ENCODE measurements at regions not wholly inside any gene's neighbourhood (a gene's known extent, or its start where the extent isn't known, plus 50 kb on each side); places are given as distances from the start of the nearest gene placed in this dataset.

GRCh38 chr12:126385785-126386184 lies 1320.5 kb downstream of the AACS start:
- H2BK12ac ChIP-seq (ENCODE audit: low read depth, low read length): peak overlapping the region; percentile 89
- H3K4ac ChIP-seq (replicated peaks; ENCODE audit: insufficient read length, low read depth, low read length): no peak overlapping the region
- no peak for FAIRE-seq
- H2BK120ac ChIP-seq (replicated peaks; ENCODE audit: low read depth, low read length): no peak overlapping the region
- H3K79me2 ChIP-seq (ENCODE audit: control insufficient read depth in 1 of 2, insufficient read depth in 2 of 2, low read length in 2 of 2): no peaks in the 10 kb centered on the region
- 0 out of 2 replicates have a peak overlapping the region, but pooled peaks have one; percentile 7 for H3K18ac ChIP-seq (ENCODE audit: extremely low read depth, low read length)
- no peak overlapping the region for H3K23ac ChIP-seq (ENCODE audit: insufficient read length)
- no peak overlapping the region for H3K56ac ChIP-seq (replicated peaks; ENCODE audit: insufficient read length, low read depth, low read length)
- no peak overlapping the region for H2AK5ac ChIP-seq (ENCODE audit: low read depth, low read length)
- H4K91ac ChIP-seq (replicated peaks; ENCODE audit: insufficient read length, low read length): peak overlapping the region; percentile 83
- TF ChIP-seq, protein P1, sequence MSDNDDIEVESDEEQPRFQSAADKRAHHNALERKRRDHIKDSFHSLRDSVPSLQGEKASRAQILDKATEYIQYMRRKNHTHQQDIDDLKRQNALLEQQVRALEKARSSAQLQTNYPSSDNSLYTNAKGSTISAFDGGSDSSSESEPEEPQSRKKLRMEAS (IDR thresholded peaks at IDR 0.05): no peak
- TF ChIP-seq FOSL1 (IDR thresholded peaks at IDR 0.05; ENCODE audit: insufficient read depth, low read depth, low read length) (no peak), NANOG (IDR thresholded peaks at IDR 0.05; ENCODE audit: insufficient read depth, low read depth, low read length, poor library complexity, severe bottlenecking) (no peak), RFX5 (IDR thresholded peaks at IDR 0.05; ENCODE audit: borderline replicate concordance, low read depth, low read length) (no peak), POLR2AphosphoS5 (IDR thresholded peaks at IDR 0.05; ENCODE audit: low read depth, low read length) (no peak), EZH2 (IDR thresholded peaks at IDR 0.05; ENCODE audit: low read depth, low read length, severe bottlenecking) (no peak), SP2 (IDR thresholded peaks at IDR 0.05; ENCODE audit: low read length) (no peak), TBP (IDR thresholded peaks at IDR 0.05; ENCODE audit: low read depth, low read length) (no peak)
- no peak overlapping the region for H2AFZ ChIP-seq (ENCODE audit: low read length)
- H4K20me1 ChIP-seq (replicated peaks in 1 of 2; ENCODE audit: control insufficient read depth in 1 of 2, insufficient read depth in 2 of 2, low read length in 2 of 2): no peaks in the 10 kb centered on the region
- H3K9me3 ChIP-seq (ENCODE audit: insufficient read depth in 2 of 2, low read depth in 1 of 2, low read length in 1 of 2): no peaks in the 10 kb centered on the region
- no peak overlapping the region for H3K4me2 ChIP-seq (ENCODE audit: insufficient read depth in 1 of 2, low read depth in 2 of 2, low read length in 2 of 2)
- no peak overlapping the region for H2BK5ac ChIP-seq (ENCODE audit: low read depth, low read length)
- CTCF ChIA-PET (ENCODE audit: partially characterized antibody): interaction anchor here (0.9 to 1.5 kb wide), 2 partner anchors 20 to 316 kb away, joined by 3 read pairs; no protein-coding TSS in a partner anchor
- no peak for DNase-seq (ENCODE audit: low read depth in 1 of 2, low spot score in 2 of 2)
- WGBS, 2 experiments (ENCODE audit: extremely low coverage in 1 of 2, insufficient coverage in 1 of 2, insufficient read length in 1 of 2, insufficient replicate concordance in 2 of 2, low coverage in 1 of 2, low lambda C conversion rate in 2 of 2, missing lambda C conversion rate in 1 of 2): 92% methylated on average over 4 of the region's 4 CpGs; no CpG with 5 or more reads in 1 of the 2 experiments
- H3K4me3 ChIP-seq (ENCODE audit: extremely low read depth in 1 of 4, insufficient read depth in 2 of 4, low read depth in 3 of 4, low read length in 4 of 4): no peak overlapping the region
- H3K79me1 ChIP-seq (ENCODE audit: low read depth, low read length): no peaks in the 10 kb centered on the region
- peak overlapping the region; percentile 37; the same call in 1 of the 2 replicates for H2BK15ac ChIP-seq (ENCODE audit: low read length)
- no peak overlapping the region for H4K5ac ChIP-seq (ENCODE audit: insufficient read length, low read depth, low read length)
- H4K8ac ChIP-seq (ENCODE audit: extremely low read depth, insufficient read depth, low read length): no peak overlapping the region
- H2BK20ac ChIP-seq (ENCODE audit: low read length): no peak overlapping the region
- no peak overlapping the region for H3K14ac ChIP-seq (ENCODE audit: insufficient read length)
- POLR2A ChIA-PET (ENCODE audit: partially characterized antibody): no interaction called here
- no peak overlapping the region for H3K9ac ChIP-seq (replicated peaks in 1 of 4; ENCODE audit: extremely low read depth in 1 of 4, low read depth in 3 of 4, low read length in 3 of 4)
- no peak overlapping the region for H3K27ac ChIP-seq (ENCODE audit: low read depth, low read length)
- no peaks in the 10 kb centered on the region for H3K23me2 ChIP-seq (ENCODE audit: low read depth, low read length)
- no peaks in the 10 kb centered on the region for H3K27me3 ChIP-seq (replicated peaks in 1 of 4; ENCODE audit: control insufficient read depth in 3 of 4, extremely low read depth in 1 of 4, insufficient read depth in 3 of 4, low read length in 3 of 4)
- H3K36me3 ChIP-seq (ENCODE audit: control insufficient read depth in 2 of 4, insufficient read depth in 4 of 4, low read length in 3 of 4): no peaks in the 10 kb centered on the region
- peaks cover 0 to 10% (median 6%) of the 10 kb centered on the region in 4 experiments; a peak in 6 of 7 replicates for H3K4me1 ChIP-seq (replicated peaks in 1 of 4; ENCODE audit: control insufficient read depth in 3 of 4, insufficient read depth in 4 of 4, low read length in 3 of 4)
